Body of pancreas (tissue), 4 donors: ENCODE measurements at regions not wholly inside any gene's neighbourhood (a gene's known extent, or its start where the extent isn't known, plus 50 kb on each side); places are given as distances from the start of the nearest gene placed in this dataset.

Source experiments
- CTCF ChIP-seq, 7 experiments: fragments of 450-650 bp in 4 of 7; fragments of 200-600 bp in 3 of 7; sonication (generic) in 3 of 7; IDR thresholded peaks; one replicate each; pipeline ENCODE4 v1.5.1; 2016 to 2019; ENCODE audit warnings: antibody characterized with exemption in 7 of 7
- POLR2A ChIP-seq, 3 donors: fragments of 450-650 bp; IDR thresholded peaks; one replicate each; pipeline ENCODE4 v1.6.1; 2016; ENCODE audit warnings: antibody characterized with exemption in 3 of 3, mild to moderate bottlenecking in 2 of 3

GRCh38 chr5:26009742-26010141 is 1028.6 kb downstream of the CDH9 start:
- TF ChIP-seq POLR2A (IDR thresholded peaks at IDR 0.05) (no peak), CTCF (IDR thresholded peaks at IDR 0.05) (no peak)
